HepG2 (cell line): ENCODE measurements at regions not wholly inside any gene's neighbourhood (a gene's known extent, or its start where the extent isn't known, plus 50 kb on each side); places are given as distances from the start of the nearest gene placed in this dataset.

Experiments
- GABPA ChIP-seq, 2 experiments: IDR thresholded peaks; 2 replicates each; pipeline ENCODE4 v1.6.1; 2011 to 2016; ENCODE audit warnings: low read depth in 2 of 2, low read length in 1 of 2, missing biosample characterization in 1 of 2, missing genetic modification characterization in 1 of 2
- HMG20B ChIP-seq: conservative IDR thresholded peaks from 2 replicates; pipeline ENCODE4 v1.6.1; 2016; ENCODE audit warnings: missing genetic modification reagents, missing compliant biosample characterization
- KDM3A ChIP-seq: IDR thresholded peaks from 2 replicates; pipeline ENCODE4 v1.6.1; 2018; ENCODE audit warnings: low read depth, missing compliant biosample characterization
- ZNF431 ChIP-seq: sonication (generic); formaldehyde crosslinking; IDR thresholded peaks from 2 replicates; pipeline ENCODE4 v1.9.0; 2022; ENCODE audit warnings: missing genetic modification reagents, low read depth, mild to moderate bottlenecking, borderline replicate concordance

GRCh38 chr4:147347217-147347616 is 133.7 kb upstream of the EDNRA start:
- TF ChIP-seq GABPA (IDR thresholded peaks at IDR 0.05; ENCODE audit: low read depth, low read length) (no peak), GABPA (CRISPR knock-in tag; IDR thresholded peaks at IDR 0.05; ENCODE audit: low read depth) (no peak), HMG20B (CRISPR knock-in tag) (no peak), KDM3A (no peak), ZNF431 (CRISPR knock-in tag) (no peak)
